ENCODE measurements at regions not wholly inside any gene's neighbourhood (a gene's known extent, or its start where the extent isn't known, plus 50 kb on each side); places are given as distances from the start of the nearest gene placed in this dataset.
"Not testable (repeated sequence)": the region's sequence is repeated elsewhere in the genome, so short reads cannot be mapped to it uniquely, and the experiment has no call there.

GRCh38 chr11:8772571-8773519 lies 90.3 kb downstream of the RPL27A start:
- DNase-seq: no peak

DNA sequence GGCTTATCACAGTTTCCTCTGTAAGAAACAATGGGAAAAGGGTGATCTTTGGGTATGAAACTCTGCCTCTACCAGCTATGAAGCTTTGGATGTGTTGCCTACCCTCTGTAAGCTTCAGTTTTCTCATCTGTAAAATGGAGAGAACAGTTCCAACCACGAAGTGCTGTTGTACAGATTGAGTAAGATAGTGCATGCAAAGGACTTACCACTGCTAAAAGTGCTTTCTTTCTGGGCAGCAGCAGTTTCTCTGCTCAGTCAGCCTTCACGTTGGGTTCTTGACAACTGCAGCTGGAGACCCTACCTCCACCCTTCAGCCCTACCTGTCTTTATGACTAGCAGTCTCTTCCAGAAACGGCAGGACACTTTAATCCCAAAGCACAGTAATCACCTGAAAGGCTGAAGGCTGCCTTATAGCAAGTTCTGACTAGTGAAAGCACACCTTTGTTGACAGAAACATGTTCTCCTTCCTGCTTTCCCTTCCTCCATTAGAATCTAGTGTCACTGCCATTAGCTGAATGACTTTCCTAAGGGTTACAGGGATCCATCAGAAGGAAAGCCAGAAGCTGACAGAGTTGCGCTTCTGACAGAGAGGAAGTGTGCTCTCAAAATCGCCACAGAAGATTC lies 91.4 kb downstream of the RPL27A start:
- DNase-seq: no peak

- not testable (repeated sequence) for DNase-seq
Observed at GRCh38 chr11:8774916-8775315, 92.3 kb downstream of the RPL27A start.

DNA sequence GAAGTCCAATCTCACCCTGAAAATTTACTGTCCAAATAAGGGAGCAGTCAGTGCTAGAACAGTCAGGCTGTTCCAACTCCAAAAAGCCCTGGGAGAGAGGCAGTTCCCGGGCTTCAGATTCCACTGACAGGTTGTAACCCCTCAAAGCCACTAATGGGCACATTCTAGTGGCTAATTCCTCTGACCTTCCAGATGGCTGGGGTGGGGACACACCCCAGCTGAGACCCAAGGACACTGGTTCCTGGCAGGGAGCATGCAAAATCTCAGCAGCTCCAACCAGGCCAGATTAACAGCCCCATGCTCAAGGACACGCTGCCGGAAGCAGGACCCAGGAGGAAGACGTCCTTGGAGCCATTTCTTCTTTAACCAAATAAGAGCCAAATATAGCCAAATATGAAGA lies 92.7 kb downstream of the RPL27A start:
- no peak for DNase-seq

DNA sequence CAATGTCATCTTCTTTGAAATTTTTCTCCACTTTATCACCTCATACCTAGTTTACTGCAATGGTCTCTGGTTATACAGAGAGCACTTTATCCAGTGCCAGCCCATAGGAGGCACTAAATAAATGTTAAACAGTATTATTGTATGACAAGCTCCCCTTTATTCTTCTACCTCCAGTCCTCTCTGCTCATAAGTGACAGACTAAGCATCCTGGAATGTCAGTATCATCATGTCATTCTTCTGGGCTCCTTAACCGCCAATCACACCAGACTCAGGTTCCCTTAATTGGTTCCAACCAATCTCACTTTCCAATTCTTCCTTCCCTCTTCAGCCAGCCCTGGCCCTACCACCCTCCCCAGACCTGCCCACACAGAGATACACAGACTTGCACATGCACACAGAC lies 93.1 kb downstream of the RPL27A start:
- DNase-seq: no peak

GRCh38 chr11:8776209-8776608 lies 93.6 kb downstream of the RPL27A start:
- no peak for DNase-seq

- no peak for DNase-seq
Observed at GRCh38 chr11:8777907-8778767, 95.5 kb downstream of the RPL27A start.

DNA sequence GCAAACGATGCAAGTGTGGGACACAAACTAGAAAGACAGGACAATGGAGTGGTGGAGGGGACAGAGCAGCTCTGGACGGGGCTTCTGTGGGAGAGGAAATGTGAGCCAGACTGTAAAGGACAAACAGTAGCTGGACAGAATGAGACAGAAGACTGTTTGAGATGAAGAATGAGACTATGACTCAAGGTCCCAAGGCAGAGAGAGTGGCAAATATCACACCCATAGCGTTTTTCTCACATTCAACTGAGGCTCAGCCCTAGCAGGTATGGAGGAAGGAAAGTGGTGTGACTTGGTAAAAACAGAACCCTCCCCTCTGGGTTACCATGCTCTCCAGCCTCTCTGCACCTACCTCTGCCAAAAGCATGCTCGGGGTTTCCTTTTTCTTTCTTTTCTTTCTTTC lies 96.5 kb downstream of the RPL27A start:
- no peak for DNase-seq

DNA sequence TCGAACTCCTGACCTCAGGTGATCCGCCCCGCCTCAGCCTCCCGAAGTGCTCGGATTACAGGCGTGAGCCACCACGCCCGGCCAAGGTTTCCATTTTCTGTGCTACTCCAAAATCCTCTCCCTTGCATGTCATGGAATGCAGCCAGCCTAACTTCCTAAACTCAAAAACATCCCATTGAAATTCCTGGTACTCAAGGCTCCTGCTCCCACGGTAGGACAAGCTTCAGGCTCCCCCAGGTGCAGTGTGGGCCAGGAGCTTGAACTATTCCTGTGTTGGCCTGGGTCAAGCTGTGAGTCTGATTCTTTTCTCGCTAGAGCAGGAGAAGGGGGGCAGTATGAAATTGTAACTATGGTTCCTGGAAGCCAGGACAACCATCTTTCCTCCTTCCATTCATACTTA lies 97.1 kb downstream of the RPL27A start:
- no peak for DNase-seq

- DNase-seq: no peak
Observed at GRCh38 chr11:8784954-8785353, 102.4 kb downstream of the RPL27A start.

DNA sequence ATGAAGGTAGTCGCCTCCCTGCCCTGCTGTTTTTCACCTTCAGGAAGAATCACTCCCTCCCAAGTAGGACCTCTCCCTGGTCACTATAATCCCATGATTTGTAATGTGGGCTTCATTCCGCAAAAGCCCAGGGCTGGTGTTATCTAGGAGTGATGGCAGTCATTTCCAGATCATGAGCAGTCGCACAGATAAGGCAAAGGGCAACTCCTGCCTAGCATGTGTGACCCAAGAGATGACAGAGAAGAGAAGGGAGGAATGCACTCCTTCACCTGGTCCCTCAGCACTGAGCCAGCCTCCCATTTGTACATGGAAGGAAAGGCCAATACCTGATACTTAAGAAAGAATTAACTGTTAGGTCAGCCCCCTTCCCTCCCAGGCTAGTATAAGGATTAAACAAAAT lies 102.9 kb downstream of the RPL27A start:
- DNase-seq: no peak

GRCh38 chr11:8785998-8786397 lies 103.4 kb downstream of the RPL27A start:
- no peak for DNase-seq

GRCh38 chr11:8786933-8787332 lies 104.3 kb downstream of the RPL27A start:
- DNase-seq: no peak

DNA sequence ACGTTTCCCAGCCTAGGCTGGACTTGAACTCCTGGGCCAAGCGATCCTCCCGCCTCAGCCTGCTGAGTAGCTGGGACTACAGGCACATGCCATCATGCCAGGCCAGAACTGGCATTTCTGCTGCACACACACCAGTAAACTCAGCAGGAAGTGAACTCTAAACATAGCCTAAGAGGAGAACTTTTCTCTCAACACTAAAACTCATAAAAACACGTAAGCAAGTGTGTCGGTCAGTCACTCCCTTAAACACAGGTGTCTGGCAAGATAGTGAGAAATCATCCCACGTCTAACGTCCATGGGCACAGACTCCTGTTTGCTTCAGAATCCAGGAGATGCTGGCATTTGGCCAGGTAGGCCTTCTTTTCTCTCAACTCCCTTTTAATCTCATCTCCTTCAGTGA lies 104.8 kb downstream of the RPL27A start:
- DNase-seq: no peak

DNA sequence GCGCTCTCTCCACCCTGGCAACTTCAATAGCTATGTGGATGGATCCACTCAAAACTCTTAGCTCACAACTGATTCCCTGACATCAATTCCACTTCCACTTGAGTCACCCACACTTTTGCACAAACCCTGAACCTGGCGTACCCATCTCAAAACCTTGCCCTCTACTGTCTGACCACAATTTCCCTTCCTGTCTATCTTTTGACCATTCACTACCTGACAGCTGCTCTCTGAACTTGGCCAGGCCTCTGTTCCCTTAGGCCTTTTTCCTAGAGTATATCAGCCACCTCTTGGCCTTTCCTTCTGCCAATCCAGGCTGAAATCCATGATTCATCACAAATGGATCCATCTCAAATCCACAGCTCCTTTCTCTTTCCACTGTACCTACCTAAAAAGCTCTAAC lies 106.0 kb downstream of the RPL27A start:
- DNase-seq: no peak

GRCh38 chr11:8789864-8790263 lies 107.3 kb downstream of the RPL27A start:
- no peak for DNase-seq

DNA sequence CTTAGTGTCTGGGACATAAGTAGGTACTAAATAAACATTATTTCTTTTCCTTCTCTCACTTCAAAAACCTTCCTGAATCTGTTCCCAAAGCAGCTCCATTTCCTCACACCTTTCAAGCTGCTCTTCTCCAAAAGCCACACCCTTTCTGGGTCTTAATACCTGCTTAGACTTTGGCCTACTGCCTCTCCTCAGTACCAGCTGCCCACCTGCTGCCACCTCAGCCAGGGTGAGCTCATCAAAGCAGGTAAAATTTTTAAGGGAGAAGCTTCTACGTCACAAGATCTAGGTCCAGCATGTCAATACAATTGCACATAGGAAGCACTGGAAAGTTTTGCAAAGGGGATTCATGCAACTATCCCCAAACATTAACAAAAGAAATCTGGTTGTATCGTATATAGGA lies 108.4 kb downstream of the RPL27A start:
- no peak for DNase-seq

GRCh38 chr11:8792710-8793109 lies 110.1 kb downstream of the RPL27A start:
- DNase-seq: no peak

- DNase-seq: no peak
Observed at GRCh38 chr11:8793114-8793777, 110.7 kb downstream of the RPL27A start.

DNA sequence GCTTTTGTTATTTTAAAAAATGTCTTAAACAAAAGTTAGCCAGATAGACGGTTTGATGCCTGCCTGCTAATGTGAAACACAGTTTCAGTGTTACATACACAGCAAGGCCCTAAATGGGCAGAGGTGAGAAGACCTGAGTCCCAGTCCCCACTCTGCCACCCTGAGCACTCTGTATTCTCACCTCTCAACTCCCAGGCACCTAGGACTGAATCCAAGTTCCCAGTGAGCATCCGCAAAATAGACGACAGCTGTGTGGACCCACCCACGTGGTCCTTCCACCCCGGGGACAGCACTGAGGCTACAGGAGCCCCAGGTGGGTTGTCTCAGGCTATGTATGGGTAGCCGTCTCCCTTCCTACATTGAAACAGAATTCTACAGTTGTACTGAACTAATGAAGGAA lies 111.5 kb downstream of the RPL27A start:
- no peak for DNase-seq

DNA sequence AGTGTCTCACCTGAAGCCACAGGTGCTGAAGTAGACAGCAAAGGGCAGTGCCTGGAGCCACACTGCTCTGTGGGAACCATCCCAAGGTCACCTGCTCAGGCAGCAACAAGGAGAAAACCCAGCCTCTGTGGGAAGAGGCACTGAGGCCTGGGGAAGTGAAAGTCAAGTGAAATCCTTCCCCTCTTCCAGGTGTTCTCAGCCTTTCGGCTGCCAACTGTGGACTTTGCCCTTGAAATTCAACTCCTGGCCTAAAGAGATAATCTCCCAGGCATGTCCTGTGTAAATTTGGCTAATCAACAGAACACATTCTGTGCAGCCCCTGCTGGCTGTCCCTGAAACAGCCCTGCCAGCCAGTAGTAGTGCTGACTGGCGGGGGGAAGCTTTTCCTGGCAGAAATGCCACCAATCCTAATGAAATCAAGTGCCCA lies 112.1 kb downstream of the RPL27A start:
- no peak for DNase-seq

- no peak for DNase-seq
Observed at GRCh38 chr11:8796941-8797340, 114.0 kb upstream of the AKIP1 start.

GRCh38 chr11:8799273-8799672 lies 111.7 kb upstream of the AKIP1 start:
- DNase-seq: no peak

Data from NCI-H1105 treated with DMSO at 0.1 percent for 48 hours (cell line).